Head of caudate nucleus (tissue), 42 donors: ENCODE measurements at regions not wholly inside any gene's neighbourhood (a gene's known extent, or its start where the extent isn't known, plus 50 kb on each side); places are given as distances from the start of the nearest gene placed in this dataset.
A peak's percentile ranks its signal among the peaks of the same experiment; 100 is the strongest.

Source experiments
- DNase-seq, 42 donors: peaks; one replicate each; pipeline versions ENCODE4 v3.0.0 to v3.0.0-alpha.2; 2020 to 2021; ENCODE audit warnings: mixed read lengths in 7 of 42
- intact Hi-C: fragments of 100-400 bp; cut with DNase I; formaldehyde crosslinking; loops from one replicate; pipeline ENCODE4 v1.15.0; 2022

GRCh38 chr12:90044069-90044468 is 335.4 kb upstream of the ATP2B1 start:
- intact Hi-C loops: no loop called here
- DNase-seq: no peak

- no peak for DNase-seq
- intact Hi-C loops: no loop called here
These were observed 334.4 kb upstream of the ATP2B1 start for GRCh38 chr12:90042920-90043641.

GRCh38 chr12:90038289-90038688 is 329.7 kb upstream of the ATP2B1 start:
- DNase-seq: no peak
- intact Hi-C loops: no loop called here

DNA sequence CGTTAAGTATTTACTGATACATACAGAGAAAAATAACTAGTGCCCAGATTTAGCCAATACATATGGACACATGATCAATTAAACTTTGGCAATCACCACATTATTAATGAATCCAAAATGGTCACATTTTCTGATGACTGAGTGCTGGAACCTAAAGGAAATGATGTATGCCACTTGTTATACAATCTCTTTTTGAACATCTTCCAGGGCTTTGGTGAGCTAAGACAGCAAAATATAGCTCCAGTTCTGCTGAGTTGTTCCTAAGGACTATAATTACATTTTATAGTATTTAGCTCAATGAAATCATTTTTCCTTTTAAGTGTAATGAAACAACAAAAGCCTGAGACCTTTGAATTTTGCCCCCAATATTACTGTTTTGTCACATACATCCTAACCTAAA is 329.1 kb upstream of the ATP2B1 start:
- no peak for DNase-seq
- intact Hi-C loops: no loop called here

- no peak for DNase-seq
- intact Hi-C loops: no loop called here
These were observed 328.0 kb upstream of the ATP2B1 start for GRCh38 chr12:90036637-90037036.

DNA sequence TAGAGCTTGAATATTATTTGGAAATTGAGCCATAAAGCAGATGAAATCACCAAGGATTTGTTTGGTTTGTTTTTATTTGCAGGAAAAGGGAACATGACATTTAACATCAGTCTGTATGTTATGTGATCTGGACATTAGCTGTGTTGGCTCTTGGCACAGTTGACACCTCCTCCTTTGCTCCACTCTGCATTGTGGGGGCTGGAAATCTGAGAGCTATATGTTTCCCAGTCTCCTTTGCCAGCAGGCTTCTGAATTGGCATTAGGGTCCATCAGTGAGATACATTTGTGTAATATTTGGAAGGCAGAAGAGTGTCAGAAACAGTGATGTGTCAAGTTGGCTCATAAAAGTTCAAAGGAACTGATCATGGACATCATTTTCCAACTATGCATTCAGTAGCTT is 322.1 kb upstream of the ATP2B1 start:
- intact Hi-C loops: no loop called here
- no peak for DNase-seq

DNA sequence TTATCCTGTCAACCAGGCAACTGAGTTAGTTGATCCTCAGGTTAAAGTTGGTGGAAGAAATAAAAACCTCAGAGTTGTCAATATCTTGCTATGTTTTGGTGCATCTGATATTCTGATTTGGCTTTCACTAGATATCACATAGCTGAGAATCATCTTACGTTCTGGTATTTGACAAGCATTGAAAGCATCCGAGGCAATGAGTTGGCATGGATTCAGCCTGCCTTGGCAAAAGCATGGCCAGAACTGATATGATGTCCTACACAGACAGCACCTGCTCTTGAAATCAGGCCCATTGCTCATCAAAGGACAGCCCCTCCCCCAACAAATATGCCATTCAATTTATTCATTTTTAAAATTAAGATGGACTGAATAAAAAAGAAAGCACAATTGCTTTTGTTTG is 320.7 kb upstream of the ATP2B1 start:
- intact Hi-C loops: no loop called here
- no peak for DNase-seq

DNA sequence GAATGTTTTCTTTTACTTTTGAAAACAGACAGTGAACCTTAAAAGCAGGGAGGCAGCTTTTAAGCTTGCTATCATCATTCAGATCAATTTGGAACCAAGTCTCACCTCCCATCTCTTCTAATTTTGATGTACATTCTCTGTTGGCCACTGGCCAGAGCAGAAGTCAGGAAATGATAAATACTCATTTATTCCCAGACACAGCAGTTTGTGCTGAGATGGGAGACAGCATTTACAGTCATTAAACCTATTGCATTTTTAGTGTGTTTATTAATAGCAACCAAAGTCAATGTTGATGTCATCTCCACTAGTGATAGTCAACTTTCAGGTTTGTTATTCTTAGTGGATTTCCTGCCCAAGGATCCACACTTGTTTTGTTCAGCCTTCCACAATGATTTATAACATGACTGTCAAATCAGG is 320.0 kb upstream of the ATP2B1 start:
- DNase-seq: no peak
- intact Hi-C loops: no loop called here

GRCh38 chr12:90027889-90028634 is 319.4 kb upstream of the ATP2B1 start:
- intact Hi-C loops: no loop called here
- no peak for DNase-seq

DNA sequence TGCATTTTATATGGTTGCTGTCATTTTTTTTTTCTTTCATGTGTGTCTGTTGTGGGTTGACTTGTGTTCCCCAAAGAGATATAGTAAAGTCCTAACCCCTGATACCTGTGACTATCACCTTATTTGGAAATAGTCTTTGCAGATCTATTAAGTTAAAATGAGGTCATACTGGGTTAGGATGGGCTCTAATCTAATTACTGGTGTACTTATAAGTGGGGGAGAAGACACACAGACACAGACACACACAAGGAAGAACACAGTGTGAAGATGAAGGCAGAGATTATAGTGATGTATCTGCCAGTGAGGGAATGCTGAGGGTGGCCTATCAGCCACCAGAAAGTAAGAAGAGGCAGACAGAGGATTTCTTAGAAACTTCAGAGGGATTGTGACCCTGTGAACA is 318.4 kb upstream of the ATP2B1 start:
- DNase-seq: no peak
- intact Hi-C loops: no loop called here

DNA sequence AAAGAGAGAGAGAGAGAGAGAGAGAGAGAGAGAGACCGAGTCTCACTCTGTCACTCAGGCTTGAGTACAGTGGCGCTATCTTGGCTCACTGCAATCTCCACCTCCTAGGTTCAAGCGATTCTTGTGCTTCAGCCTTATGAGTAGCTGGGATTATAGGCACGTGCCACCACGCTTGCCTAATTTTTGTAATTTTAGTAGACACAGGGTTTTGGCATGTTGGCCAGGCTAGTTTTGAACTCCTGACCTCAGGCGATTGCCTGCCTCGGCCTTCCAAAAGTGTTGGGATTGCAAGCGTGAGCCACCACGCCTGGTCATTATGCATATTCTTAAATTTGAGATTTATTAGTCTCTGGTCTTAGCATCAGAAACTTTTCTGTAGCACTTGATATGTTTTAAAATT is 317.9 kb upstream of the ATP2B1 start:
- intact Hi-C loops: no loop called here
- no peak for DNase-seq

DNA sequence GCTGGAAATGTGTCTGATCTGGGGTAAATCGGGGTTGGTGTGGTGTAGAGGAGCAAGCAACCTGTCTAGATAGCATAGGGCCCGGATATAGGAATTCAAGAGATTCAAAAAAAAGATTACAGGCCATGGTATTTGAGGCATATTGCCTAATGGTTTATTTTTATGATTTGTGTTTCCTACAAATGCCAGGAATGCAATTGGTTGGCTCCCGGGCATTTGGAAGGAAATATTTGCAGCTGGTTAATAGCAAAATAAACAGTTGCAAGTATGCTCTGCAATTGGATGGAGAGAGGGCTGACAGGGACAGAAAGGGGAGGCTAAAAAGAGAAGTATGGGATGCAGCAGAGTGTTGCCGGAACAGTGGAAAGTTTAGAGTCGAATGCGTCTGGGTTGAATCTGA is 315.6 kb upstream of the ATP2B1 start:
- intact Hi-C loops: no loop called here
- no peak for DNase-seq

GRCh38 chr12:90023207-90023900 is 314.7 kb upstream of the ATP2B1 start:
- intact Hi-C loops: no loop called here
- DNase-seq: no peak

GRCh38 chr12:90021795-90022440 is 313.3 kb upstream of the ATP2B1 start:
- DNase-seq: no peak
- intact Hi-C loops: no loop called here

GRCh38 chr12:90020881-90021280 is 312.2 kb upstream of the ATP2B1 start:
- intact Hi-C loops: no loop called here
- no peak for DNase-seq

DNA sequence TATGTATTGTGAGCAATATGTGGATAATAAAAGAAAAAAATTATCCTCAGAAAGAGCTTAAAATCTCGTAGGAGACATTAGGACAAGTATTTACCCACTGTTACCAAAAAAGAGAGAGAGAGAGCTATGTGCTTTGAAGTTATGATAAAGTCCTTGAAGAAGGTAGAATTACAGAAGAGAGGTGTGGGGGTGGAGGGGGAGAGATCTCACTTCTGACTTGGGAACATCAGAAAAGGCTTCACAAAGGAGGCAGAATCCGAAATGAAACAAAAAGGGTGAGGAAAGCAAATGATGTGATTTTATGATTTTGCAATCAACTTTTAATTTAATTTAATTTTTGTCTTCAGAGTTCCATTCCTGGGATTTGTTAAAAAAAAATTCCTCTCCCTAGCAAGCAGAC is 311.8 kb upstream of the ATP2B1 start:
- DNase-seq: peak in 22 of 42 donors; percentile 3 to 76 (median 46)
- intact Hi-C loops: no loop called here

GRCh38 chr12:90020014-90020413 is 311.4 kb upstream of the ATP2B1 start:
- intact Hi-C loops: no loop called here
- DNase-seq: no peak

- intact Hi-C loops: no loop called here
- no peak for DNase-seq
These were observed 308.7 kb upstream of the ATP2B1 start for GRCh38 chr12:90017316-90017715.

DNA sequence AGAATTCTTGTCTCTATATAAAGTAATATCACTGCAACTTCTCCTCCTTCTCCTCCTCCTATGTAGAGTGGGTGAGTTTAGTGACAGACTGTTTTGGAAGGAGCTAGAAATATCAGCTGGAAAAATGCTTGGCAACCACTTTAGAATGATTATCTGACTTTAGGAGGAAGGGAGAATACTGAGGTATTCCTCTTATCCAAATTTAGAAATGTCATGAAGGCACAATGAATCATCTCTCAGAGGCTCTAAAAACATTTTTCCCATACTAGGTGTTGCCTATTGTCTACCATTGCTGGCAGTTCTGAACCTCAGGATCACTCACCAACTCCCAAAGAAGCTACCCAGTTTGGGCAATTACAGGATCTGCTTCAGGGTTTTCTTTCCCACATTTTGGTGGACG is 306.6 kb upstream of the ATP2B1 start:
- intact Hi-C loops: no loop called here
- DNase-seq: peak in 2 of 42 donors; percentile 10 to 35

DNA sequence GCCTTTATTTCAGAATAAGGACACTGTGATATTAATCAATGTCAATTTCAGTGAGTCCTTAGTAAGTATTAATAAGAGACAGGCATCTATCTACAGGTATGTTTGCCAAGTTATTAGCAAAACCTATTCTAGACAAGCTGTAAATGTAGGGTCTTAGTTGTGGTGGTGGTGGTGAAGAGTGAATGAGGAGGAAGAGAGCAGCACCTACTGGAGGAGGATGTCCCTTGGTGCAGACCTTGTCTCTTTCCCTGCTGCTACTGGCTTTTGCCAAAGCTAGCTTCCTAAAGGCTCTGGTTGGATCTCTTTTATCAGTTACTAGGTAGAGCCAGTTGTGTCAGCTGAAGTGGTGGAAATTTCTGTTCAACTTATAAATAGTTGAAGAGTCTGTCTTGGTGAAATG is 304.8 kb upstream of the ATP2B1 start:
- intact Hi-C loops: no loop called here

More for the DNA sequence above, 304.8 kb upstream of the ATP2B1 start:
- DNase-seq: no peak
